Vagina (tissue), 2 donors: ENCODE measurements at regions not wholly inside any gene's neighbourhood (a gene's known extent, or its start where the extent isn't known, plus 50 kb on each side); places are given as distances from the start of the nearest gene placed in this dataset.

Experiments
- POLR2A ChIP-seq, 2 donors: fragments of 450-650 bp; IDR thresholded peaks; one replicate each; pipeline ENCODE4 v1.6.1; 2017; ENCODE audit warnings: antibody characterized with exemption in 2 of 2, mild to moderate bottlenecking in 2 of 2, moderate library complexity in 2 of 2
- TF ChIP-seq, protein P1 (sequence below), 3 experiments: fragments of 450-650 bp in 2 of 3; fragments of 200-600 bp in 1 of 3; sonication (generic) in 1 of 3; IDR thresholded peaks; one replicate each; pipeline ENCODE4 v1.5.1; 2017 to 2019; ENCODE audit warnings: antibody characterized with exemption in 3 of 3, mild to moderate bottlenecking in 2 of 3, moderate library complexity in 2 of 3

- TF ChIP-seq, protein P1, sequence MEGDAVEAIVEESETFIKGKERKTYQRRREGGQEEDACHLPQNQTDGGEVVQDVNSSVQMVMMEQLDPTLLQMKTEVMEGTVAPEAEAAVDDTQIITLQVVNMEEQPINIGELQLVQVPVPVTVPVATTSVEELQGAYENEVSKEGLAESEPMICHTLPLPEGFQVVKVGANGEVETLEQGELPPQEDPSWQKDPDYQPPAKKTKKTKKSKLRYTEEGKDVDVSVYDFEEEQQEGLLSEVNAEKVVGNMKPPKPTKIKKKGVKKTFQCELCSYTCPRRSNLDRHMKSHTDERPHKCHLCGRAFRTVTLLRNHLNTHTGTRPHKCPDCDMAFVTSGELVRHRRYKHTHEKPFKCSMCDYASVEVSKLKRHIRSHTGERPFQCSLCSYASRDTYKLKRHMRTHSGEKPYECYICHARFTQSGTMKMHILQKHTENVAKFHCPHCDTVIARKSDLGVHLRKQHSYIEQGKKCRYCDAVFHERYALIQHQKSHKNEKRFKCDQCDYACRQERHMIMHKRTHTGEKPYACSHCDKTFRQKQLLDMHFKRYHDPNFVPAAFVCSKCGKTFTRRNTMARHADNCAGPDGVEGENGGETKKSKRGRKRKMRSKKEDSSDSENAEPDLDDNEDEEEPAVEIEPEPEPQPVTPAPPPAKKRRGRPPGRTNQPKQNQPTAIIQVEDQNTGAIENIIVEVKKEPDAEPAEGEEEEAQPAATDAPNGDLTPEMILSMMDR (IDR thresholded peaks at IDR 0.05) = no peak
- TF ChIP-seq POLR2A (IDR thresholded peaks at IDR 0.05) = no peak
Measured at GRCh38 chr15:48040166-48040817, 80.5 kb upstream of the SLC24A5 start.
